ENCODE measurements at regions not wholly inside any gene's neighbourhood (a gene's known extent, or its start where the extent isn't known, plus 50 kb on each side); places are given as distances from the start of the nearest gene placed in this dataset.
"Not testable (repeated sequence)": the region's sequence is repeated elsewhere in the genome, so short reads cannot be mapped to it uniquely, and the experiment has no call there.

GRCh38 chr1:78726686-78727085, 77.1 kb downstream of the IFI44 start:
- TF ChIP-seq CTCF (conservative IDR thresholded peaks at IDR 0.05; ENCODE audit: control insufficient read depth, insufficient read depth, low read depth, low read length): no peak

GRCh38 chr1:78728359-78728758, 78.7 kb downstream of the IFI44 start:
- DNase-seq (ENCODE audit: low read depth): no peak
- no peak overlapping the region for H3K4me3 ChIP-seq (ENCODE audit: control insufficient read depth, low read depth, low read length)
- no peak for TF ChIP-seq CTCF (conservative IDR thresholded peaks at IDR 0.05; ENCODE audit: control insufficient read depth, insufficient read depth, low read depth, low read length)

More at GRCh38 chr1:78726686-78727085, 77.1 kb downstream of the IFI44 start:
- DNase-seq (ENCODE audit: low read depth): peak; percentile 17
- H3K4me3 ChIP-seq (ENCODE audit: control insufficient read depth, low read depth, low read length): no peak overlapping the region

GRCh38 chr1:78730054-78730453, 80.4 kb downstream of the IFI44 start:
- no peak for DNase-seq (ENCODE audit: low read depth)
- TF ChIP-seq CTCF (conservative IDR thresholded peaks at IDR 0.05; ENCODE audit: control insufficient read depth, insufficient read depth, low read depth, low read length): no peak
- H3K4me3 ChIP-seq (ENCODE audit: control insufficient read depth, low read depth, low read length): no peak overlapping the region

GRCh38 chr1:78731674-78732073, 82.0 kb downstream of the IFI44 start:
- no peak for TF ChIP-seq CTCF (conservative IDR thresholded peaks at IDR 0.05; ENCODE audit: control insufficient read depth, insufficient read depth, low read depth, low read length)
- H3K4me3 ChIP-seq (ENCODE audit: control insufficient read depth, low read depth, low read length): no peak overlapping the region
- no peak for DNase-seq (ENCODE audit: low read depth)

- H3K4me3 ChIP-seq (ENCODE audit: control insufficient read depth, low read depth, low read length): no peak overlapping the region
- DNase-seq (ENCODE audit: low read depth): no peak
- TF ChIP-seq CTCF (conservative IDR thresholded peaks at IDR 0.05; ENCODE audit: control insufficient read depth, insufficient read depth, low read depth, low read length): no peak
These were observed 87.6 kb downstream of the IFI44 start for GRCh38 chr1:78737241-78737640.

- peak; percentile 68 for DNase-seq (ENCODE audit: low read depth)
- peak; percentile 44 for TF ChIP-seq CTCF (conservative IDR thresholded peaks at IDR 0.05; ENCODE audit: control insufficient read depth, insufficient read depth, low read depth, low read length)
- no peak overlapping the region for H3K4me3 ChIP-seq (ENCODE audit: control insufficient read depth, low read depth, low read length)
These were observed 94.0 kb downstream of the IFI44 start for GRCh38 chr1:78743626-78744025.

- no peak overlapping the region for H3K4me3 ChIP-seq (ENCODE audit: control insufficient read depth, low read depth, low read length)
- no peak for DNase-seq (ENCODE audit: low read depth)
- TF ChIP-seq CTCF (conservative IDR thresholded peaks at IDR 0.05; ENCODE audit: control insufficient read depth, insufficient read depth, low read depth, low read length): no peak
These were observed 95.5 kb downstream of the IFI44 start for GRCh38 chr1:78745111-78745510.

GRCh38 chr1:78753679-78754078, 104.0 kb downstream of the IFI44 start:
- not testable (repeated sequence) for H3K4me3 ChIP-seq (ENCODE audit: control insufficient read depth, low read depth, low read length); DNase-seq (ENCODE audit: low read depth)
